NCI-H1105 (cell line): ENCODE measurements at regions not wholly inside any gene's neighbourhood (a gene's known extent, or its start where the extent isn't known, plus 50 kb on each side); places are given as distances from the start of the nearest gene placed in this dataset.
"Not testable (repeated sequence)": the region's sequence is repeated elsewhere in the genome, so short reads cannot be mapped to it uniquely, and the experiment has no call there.

Experiments
- DNase-seq: peaks from one replicate; lab custom pipeline; 2025; lab: John Stamatoyannopoulos, UW

- no peak for DNase-seq
Measured at GRCh38 chr6:159400826-159401225, 231.6 kb downstream of the FNDC1 start.

DNA sequence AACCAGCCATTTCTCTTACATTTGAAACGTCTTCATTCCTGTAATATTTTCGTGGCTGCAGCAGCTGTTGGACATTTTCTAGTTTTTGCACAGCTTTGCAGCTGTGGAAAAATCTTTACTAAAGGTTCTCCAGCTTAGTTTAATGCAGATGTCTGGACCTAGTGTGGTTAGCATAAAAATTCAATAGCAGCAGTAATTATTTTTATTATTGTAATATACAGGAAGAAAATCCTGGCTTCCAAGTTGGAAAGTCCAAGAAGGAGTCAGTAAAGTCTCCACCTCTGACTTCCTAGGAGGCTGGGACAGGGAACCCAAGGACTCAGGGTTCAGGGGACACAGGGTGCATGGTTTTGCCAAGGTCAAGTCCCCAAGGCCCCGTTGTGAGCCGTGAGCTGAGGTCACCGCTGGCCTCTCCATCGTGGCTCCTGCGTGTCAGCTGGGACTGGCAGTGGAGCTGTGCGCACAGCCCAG, 230.6 kb downstream of the FNDC1 start:
- DNase-seq, result no peak

GRCh38 chr6:159398633-159399032, 229.4 kb downstream of the FNDC1 start:
- DNase-seq, result no peak

DNA sequence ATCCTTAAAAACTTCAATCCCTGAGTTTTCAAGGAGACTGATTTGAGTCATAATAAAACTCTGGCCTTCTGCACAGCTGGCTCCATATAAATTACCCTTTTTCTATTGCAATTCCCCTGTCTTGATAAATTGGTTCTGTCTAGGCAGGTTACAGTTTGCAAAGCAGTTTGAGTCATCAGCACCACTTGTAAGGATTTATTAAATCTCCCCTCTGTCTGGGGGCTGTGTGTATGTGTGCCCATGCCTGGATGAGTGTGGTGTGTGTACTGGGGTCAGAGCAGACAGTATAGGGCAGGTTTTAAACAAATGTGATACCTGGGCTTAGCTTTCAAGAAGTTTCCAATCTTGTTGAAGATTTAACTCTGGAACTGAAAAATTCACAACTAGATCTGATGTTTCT, 228.6 kb downstream of the FNDC1 start:
- no peak for DNase-seq

DNA sequence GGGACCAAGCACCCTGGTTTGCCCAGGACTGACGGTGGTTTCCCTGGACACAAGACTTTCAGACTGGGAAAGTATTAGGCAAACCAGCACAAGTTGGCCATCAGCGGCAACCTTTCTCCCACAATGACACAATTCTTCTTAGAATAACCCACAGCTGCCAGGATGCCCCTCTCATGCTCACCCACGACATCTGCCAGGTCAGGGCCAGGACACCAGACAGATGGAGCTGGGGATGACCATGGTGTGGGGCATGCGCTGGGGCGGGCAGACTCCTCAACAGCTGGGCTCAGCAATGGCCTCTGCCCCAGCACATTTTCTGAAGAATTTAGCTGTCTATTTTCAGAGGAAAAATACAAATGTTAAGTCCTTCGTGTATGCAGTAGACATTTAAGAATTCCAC, 226.4 kb downstream of the FNDC1 start:
- DNase-seq, result no peak

DNA sequence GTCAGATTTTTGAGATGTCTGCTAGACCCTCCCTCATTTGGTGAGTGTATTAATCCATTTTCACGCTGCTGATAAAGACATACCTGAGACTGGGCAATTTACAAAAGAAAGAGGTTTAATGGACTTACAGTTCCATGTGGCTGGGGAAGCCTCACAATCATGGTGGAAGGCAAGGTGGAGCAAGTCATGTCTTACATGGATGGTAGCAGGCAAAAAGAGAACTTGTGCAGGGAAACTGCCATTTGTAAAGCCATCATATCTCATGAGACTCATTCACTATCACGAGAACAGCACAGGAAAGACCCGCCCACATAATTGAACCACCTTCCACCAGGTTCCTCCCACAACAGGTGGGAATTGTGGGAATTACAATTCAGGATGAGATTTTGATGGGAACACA, 223.5 kb downstream of the FNDC1 start:
- not testable (repeated sequence) for DNase-seq

- no peak for DNase-seq
Measured at GRCh38 chr6:159390381-159390780, 221.2 kb downstream of the FNDC1 start.

- no peak for DNase-seq
Measured at GRCh38 chr6:159389695-159390094, 220.5 kb downstream of the FNDC1 start.

DNA sequence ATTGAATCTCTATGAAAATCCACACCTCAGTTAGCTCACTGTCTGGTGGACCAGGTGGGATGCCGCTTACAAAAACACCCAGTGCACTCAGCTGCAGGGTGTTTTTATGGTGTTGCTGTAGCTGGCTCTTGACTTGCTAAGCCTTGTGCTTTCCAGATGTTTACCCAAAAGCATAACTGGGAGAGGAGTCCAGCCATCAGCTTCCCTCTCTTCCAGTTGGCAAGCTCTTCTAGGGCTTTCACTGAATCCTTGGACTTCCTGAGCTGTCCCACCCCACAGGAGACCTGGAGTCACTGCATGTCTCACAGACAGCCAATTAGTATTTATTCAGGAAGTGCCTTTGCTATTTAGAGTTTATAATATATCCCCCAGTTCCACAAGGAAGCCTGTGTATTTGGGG, 210.9 kb downstream of the FNDC1 start:
- DNase-seq, result no peak

GRCh38 chr6:159378411-159379328, 209.5 kb downstream of the FNDC1 start:
- DNase-seq, result no peak

DNA sequence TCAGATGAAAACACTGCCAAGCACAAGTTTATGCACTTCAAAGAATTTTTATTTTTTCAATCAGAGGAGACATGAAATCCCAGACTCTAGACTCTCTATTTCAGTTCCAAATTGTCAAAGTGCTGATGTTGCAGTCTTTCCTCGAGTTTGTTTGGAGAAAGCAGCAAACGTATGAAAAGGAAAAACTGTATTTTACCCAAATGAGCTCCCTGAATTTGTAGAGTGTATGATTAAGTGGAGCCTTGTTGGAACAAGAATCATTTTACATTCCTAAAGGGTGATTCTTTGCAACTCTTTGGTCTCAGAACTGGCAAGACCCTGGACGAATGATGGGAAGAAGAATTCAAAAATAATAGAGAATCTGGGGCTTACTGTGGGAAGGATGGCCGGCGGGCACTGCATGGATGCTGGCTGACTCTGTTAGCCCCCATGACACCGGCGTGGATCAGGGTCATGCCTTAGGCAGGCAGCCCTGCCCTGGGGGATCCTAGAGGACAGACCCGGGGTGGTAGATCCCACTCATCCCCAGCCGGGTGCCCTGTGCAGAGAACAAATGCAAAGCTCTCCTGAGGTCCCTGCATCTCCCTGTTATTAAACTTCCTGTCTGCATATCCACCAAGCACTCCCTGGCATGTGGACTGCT, 207.4 kb downstream of the FNDC1 start:
- no peak for DNase-seq

DNA sequence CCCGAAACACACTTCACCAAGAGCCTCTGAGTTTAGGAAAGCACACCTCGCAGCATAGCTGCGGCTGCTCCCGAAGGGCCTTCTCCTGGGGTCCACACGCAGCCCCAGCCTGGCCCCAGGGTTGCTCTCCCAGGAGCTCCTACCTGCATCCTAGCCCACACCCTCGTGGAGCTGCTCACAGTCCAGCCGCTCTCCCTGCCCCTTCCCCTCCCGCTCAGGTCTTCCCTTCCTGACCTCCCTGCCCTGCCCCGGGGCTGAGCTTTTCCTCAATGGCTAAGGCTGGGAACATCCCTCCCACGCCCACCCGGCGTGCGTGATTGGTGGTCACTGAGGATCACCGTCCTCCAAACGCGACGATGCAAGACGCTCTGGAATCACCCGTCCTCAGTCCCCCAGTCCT, 205.8 kb downstream of the FNDC1 start:
- no peak for DNase-seq

DNA sequence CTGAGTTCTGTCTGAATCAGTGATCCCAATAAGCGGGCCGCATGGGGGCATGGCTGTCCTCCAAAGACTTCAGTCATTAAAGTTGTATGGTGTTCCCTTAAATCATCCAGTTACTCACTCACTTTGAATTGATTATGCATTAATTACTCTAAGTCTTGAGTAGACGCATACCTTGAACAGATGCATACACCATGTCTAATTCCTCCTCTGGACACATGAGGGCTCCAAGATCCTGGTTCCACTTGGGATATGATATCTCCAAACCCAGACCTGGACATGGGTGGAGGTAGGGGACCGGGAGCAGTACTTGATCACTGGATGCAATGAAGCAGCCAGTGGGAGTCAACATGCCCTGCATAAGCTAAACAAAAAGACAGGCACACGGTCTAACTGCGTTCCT, 204.5 kb downstream of the FNDC1 start:
- no peak for DNase-seq

DNA sequence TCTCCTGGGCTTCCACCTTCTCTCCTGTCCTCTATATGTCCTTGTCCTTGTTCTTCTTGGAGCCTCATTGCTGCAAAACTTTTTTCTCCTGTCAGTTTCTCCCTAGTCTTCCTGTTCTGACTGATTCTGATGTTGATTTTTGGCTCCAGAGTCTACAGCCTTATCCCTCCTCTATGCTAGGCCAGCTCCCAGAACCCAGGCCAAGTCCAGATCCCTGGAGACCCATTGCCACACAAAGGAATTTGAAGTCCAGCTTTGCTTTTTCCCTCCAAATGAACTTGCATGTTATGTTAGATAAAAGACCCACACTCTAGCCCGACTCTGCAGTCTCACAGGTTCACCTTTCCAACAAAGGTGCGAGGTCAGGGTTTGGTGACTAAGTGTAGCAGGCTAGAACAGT, 203.1 kb downstream of the FNDC1 start:
- DNase-seq, result no peak

GRCh38 chr6:159360306-159360705, 191.1 kb downstream of the FNDC1 start:
- DNase-seq, result no peak

DNA sequence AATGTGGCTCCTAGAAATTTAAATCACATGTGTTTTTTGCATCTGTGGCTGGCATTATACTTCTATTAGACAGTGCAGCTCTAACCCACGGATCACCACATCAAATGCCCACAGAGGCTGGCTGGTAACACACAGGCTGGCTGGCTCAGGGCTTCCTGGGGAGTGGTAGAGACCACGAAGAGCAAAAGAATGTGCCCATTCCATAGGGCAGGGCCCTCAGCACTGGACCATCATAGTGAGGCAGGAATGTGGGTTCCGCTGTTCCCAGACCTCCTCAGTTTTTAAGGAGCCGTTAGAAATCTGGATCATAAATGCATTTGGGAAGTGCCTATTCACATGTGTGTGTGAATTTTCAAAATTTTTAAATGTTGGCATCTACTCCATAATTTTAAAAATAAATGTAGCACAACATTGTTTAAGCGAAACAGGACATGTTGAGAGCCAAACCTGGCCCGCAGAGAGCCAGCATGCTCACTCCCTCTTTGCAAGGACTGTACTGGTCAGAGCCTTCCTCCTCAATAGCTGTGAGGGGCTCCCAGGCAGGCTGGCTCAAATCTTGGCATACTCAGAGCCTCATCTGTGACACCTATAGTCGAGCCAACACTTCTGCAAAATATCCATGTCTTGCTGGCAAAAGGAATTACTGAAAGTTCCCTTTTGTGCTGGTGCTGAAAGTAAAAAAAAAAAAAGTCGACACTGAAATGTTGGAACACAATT, 190.5 kb downstream of the FNDC1 start:
- DNase-seq, result no peak

DNA sequence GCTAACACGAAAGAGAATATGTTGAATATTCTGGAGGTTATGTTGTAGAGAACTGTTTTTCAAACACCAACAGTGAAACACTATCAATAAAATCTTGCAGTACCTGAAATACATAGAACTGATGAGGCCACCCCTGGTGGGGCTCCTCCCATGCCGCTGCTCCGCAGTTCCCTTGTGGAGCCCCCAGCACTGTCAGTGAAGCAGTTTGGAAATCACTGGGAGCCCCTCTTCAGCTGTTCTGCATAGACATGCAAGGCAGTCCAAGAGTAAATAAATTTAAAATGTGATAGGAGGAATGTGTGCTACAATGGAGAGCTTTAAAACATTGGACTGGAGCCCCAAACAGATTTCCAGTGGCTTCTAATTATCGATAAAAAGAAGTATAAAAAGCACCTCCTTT, 189.4 kb downstream of the FNDC1 start:
- DNase-seq, result no peak

DNA sequence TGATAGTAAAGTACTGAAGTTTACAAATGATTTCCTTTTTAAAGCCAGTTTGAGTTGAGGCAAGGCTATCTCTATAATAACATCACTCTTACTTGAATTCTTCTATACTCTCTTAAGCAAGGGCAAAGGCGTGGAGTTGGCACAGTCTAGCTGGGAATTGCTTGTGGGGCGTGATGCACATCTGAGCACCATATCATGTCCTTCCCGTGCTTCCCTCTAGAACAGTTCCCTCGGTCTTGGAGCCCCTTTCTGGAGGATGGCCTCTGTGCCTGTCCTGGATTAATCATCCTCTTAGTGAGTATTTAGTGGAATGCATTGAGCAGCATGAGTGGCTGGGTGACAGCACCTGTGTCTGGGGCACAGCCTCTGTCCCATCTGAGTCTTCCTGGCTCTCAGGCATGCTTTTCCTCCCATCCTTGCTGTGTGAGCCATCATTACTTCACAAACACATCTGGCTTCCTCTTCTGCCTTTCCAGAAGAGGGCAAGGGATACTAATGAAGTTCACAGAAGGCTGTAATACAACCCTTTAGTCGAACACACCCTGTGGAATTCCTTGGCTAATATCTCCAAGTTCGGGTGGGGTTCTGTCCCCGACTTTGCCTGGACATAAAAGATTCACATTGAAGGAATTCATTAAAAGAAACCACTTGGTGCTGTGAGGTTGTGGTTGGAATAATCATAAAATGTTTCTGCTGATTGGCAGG, 188.2 kb downstream of the FNDC1 start:
- DNase-seq, result no peak

DNA sequence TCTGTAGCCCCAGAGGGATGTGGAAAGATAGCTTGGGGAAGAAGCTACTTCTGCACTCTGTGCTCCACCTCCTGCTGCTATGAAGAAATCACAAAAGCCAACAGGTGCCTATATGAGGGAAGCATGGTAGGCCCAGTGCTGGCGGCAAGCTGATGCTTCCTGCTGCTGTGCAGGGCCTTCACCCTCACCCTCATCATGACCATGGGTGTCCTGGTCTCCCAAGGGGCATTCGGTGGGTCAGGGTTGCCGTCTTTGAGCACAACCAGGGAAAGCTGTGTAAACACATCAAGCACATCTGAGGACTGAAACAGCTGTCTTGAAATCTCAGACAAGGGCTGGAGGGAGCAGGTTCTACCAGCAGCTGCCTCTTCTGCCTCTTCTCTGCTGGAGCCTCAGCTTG, 184.0 kb downstream of the FNDC1 start:
- DNase-seq, result no peak

DNA sequence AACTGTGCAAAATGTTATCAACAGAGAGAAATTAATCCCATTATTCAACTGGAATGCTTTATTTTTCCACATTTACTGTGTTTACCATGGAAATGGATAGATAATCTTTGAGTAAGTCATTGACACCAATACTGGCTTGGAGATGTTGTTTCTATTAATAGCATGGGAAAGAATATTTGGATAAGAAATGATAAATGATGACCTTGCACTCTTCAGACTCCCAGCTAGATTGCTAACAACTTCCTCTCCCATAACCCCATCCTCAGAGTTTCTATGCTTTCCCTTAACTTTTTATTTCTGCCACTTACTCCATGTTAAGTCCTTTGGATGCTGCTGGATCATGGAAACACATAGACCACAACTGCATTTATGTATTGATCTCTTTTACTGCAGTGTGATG, 182.5 kb downstream of the FNDC1 start:
- DNase-seq, result no peak

DNA sequence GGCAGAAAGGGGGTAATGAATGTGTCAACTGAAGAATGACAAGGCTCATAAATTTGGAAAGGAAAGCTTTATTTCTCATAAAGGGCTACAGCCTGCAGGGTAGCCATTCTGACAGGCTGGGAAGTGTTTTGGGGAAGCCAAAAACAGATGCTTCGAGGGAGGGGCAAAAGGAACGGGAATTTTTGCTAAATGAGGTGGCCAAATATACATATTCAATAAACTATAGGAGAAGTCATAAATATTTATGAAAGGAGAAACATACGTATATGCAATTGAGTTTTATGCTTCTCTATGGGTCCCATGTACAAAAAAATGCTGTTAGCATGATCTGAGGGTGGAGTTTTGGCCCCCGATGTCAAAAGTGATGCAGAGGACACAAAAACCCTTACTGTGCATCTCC, 180.7 kb downstream of the FNDC1 start:
- DNase-seq, result peak; percentile 53

DNA sequence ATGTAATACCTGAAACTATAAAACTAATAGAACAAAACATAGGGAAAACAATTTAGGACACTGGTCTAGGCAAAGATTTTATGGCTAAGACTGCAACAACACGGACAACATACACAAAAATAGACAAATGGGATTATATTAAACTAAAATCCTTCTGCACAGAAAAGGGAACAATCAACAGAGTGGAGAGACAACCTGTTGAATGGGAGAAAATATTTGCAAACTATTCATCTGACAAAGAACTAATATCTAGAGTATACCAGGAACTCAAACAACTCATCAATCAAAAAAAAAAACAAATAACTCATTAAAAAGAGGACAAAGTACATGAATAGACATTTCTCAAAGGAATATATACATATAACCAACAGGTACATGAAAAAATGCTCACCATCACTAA, 174.5 kb downstream of the FNDC1 start:
- DNase-seq, result no peak
